B cell (primary cell): ENCODE measurements at regions not wholly inside any gene's neighbourhood (a gene's known extent, or its start where the extent isn't known, plus 50 kb on each side); places are given as distances from the start of the nearest gene placed in this dataset.

Experiments used
- ATAC-seq: fragments of 200-7000 bp; cut with Tn5 transposase; one replicate; pipeline ENCODE4 v1.10.0; 2021; ENCODE audit warnings: low read depth, mild to moderate bottlenecking, moderate number of reproducible peaks, moderate library complexity
- CTCF ChIA-PET: fragments of 350-600 bp; sonication (Branson Sonifier 250); formaldehyde crosslinking; loops from one replicate; lab custom pipeline; 2021; ENCODE audit warnings: antibody characterized with exemption, inconsistent platforms; lab: Charles Lee
- POLR2A ChIA-PET: fragments of 350-600 bp; sonication (Branson Sonifier 250); formaldehyde crosslinking; loops from one replicate; lab custom pipeline; 2021; ENCODE audit warnings: antibody characterized with exemption; lab: Charles Lee
- DNase-seq: peaks from one replicate; pipeline ENCODE4 v3.0.0; 2013
- H2AFZ ChIP-seq: 2 replicates; pipeline ENCODE4 v1.6.1; 2012; ENCODE audit warnings: mild to moderate bottlenecking, low read depth, low read length; ENCODE audit not compliant: insufficient read depth, poor library complexity, severe bottlenecking
- H3K27ac ChIP-seq, 2 donors: 1 replicate in 1 of 2; 2 replicates in 1 of 2; pipeline ENCODE4 v1.5.1; 2012 to 2013; ENCODE audit warnings: low read length in 2 of 2, mild to moderate bottlenecking in 2 of 2, moderate library complexity in 1 of 2
- H3K27me3 ChIP-seq, 4 experiments: fragments of 200-600 bp in 1 of 4; sonication (generic) in 1 of 4; replicated peaks in 1 of 4; 1 replicate in 2 of 4; 2 replicates in 2 of 4; pipeline versions ENCODE4 v1.6.1 to v1.7.0; 2013 to 2016; ENCODE audit warnings: low read length in 3 of 4, mild to moderate bottlenecking in 2 of 4, mixed read lengths in 1 of 4, moderate library complexity in 1 of 4; ENCODE audit not compliant: insufficient read depth in 4 of 4, control insufficient read depth in 3 of 4; ENCODE audit errors: control extremely low read depth in 1 of 4
- H3K36me3 ChIP-seq, 2 experiments: replicated peaks in 1 of 2; 1 replicate in 1 of 2; 2 replicates in 1 of 2; pipeline versions ENCODE4 v1.6.1 to v1.7.1; 2013; ENCODE audit warnings: low read length in 1 of 2; ENCODE audit not compliant: insufficient read depth in 2 of 2, control insufficient read depth in 1 of 2; ENCODE audit errors: control extremely low read depth in 1 of 2, extremely low read depth in 1 of 2
- H3K4me1 ChIP-seq, 2 donors: fragments of 200-600 bp in 1 of 2; sonication (generic) in 1 of 2; 1 replicate in 1 of 2; 2 replicates in 1 of 2; pipeline versions ENCODE4 v1.5.1 to v1.6.1; 2013 to 2017; ENCODE audit warnings: low read length in 2 of 2; ENCODE audit not compliant: control insufficient read depth in 2 of 2, insufficient read depth in 2 of 2
- H3K4me2 ChIP-seq: replicated peaks from 2 replicates; pipeline ENCODE3; 2012; ENCODE audit warnings: mild to moderate bottlenecking, low read depth, low read length; ENCODE audit not compliant: poor library complexity, severe bottlenecking
- H3K4me3 ChIP-seq, 5 experiments: fragments of 200-600 bp in 1 of 5; sonication (generic) in 1 of 5; 1 replicate in 3 of 5; 2 replicates in 2 of 5; pipeline versions ENCODE4 v1.5.1 to v1.7.0; 2011 to 2016; ENCODE audit warnings: low read length in 4 of 5, mild to moderate bottlenecking in 4 of 5, low read depth in 2 of 5, control low read depth in 1 of 5, moderate library complexity in 1 of 5; ENCODE audit not compliant: insufficient read depth in 1 of 5; ENCODE audit errors: control extremely low read depth in 1 of 5, extremely low read depth in 1 of 5
- H3K79me2 ChIP-seq: fragments of 200-600 bp; sonication (generic); one replicate; pipeline ENCODE4 v1.6.0; 2016; ENCODE audit warnings: low read length; ENCODE audit not compliant: control insufficient read depth, insufficient read depth
- H3K9ac ChIP-seq: fragments of 200-600 bp; sonication (generic); 2 replicates; pipeline ENCODE4 v1.6.1; 2017; ENCODE audit warnings: mild to moderate bottlenecking, low read length, moderate library complexity
- H3K9me3 ChIP-seq, 3 donors: one replicate each; pipeline versions ENCODE4 v1.6.1 to v1.7.1; 2013; ENCODE audit warnings: low read length in 2 of 3; ENCODE audit not compliant: control insufficient read depth in 2 of 3, insufficient read depth in 1 of 3; ENCODE audit errors: control extremely low read depth in 1 of 3
- H4K20me1 ChIP-seq: 2 replicates; pipeline ENCODE4 v1.6.0; 2012; ENCODE audit warnings: mild to moderate bottlenecking, low read length; ENCODE audit not compliant: insufficient read depth, control insufficient read depth, poor library complexity, severe bottlenecking
- H3K27ac Mint-ChIP-seq: one replicate; pipeline ENCODE4 v1.8.0; 2021; ENCODE audit warnings: mixed read lengths
- H3K27me3 Mint-ChIP-seq: one replicate; pipeline ENCODE4 v1.8.0; 2021; ENCODE audit warnings: mixed read lengths
- H3K4me1 Mint-ChIP-seq: one replicate; pipeline ENCODE4 v1.8.0; 2021; ENCODE audit warnings: mixed read lengths
- H3K4me3 Mint-ChIP-seq: one replicate; pipeline ENCODE4 v1.8.0; 2021; ENCODE audit warnings: mixed read lengths
- H3K9me3 Mint-ChIP-seq: one replicate; pipeline ENCODE4 v1.8.0; 2022; ENCODE audit warnings: mixed read lengths; ENCODE audit not compliant: insufficient read depth
- CTCF ChIP-seq: fragments of 200-600 bp; IDR thresholded peaks from one replicate; pipeline ENCODE4 v1.8.0; 2022; ENCODE audit warnings: antibody characterized with exemption, mild to moderate bottlenecking
- EZH2 ChIP-seq: IDR thresholded peaks from 2 replicates; pipeline ENCODE4 v1.6.1; 2012; ENCODE audit warnings: borderline replicate concordance, low read depth, mild to moderate bottlenecking, moderate library complexity, low read length; ENCODE audit not compliant: insufficient read depth, poor library complexity, severe bottlenecking
- WGBS: methylation state at CpG from one replicate; pipeline ENCODE4 v1.1.5; 2013; ENCODE audit warnings: missing lambda C conversion rate; ENCODE audit not compliant: insufficient coverage; 5-methylcytosine and 5-hydroxymethylcytosine counted together
- intact Hi-C: fragments of 100-400 bp; cut with micrococcal nuclease; formaldehyde crosslinking; loops from one replicate; pipeline ENCODE4 v1.10.0; 2022

GRCh38 chr18:57902721-57903120, 99.6 kb upstream of the ATP8B1 start:
- no peak overlapping the region for H3K4me3 Mint-ChIP-seq
- H3K4me2 ChIP-seq: no peak overlapping the region
- H3K36me3 ChIP-seq: no peaks in the 10 kb centered on the region
- H3K9me3 Mint-ChIP-seq: no peaks in the 10 kb centered on the region
- no peaks in the 10 kb centered on the region for H3K4me1 ChIP-seq
- no peak overlapping the region for H3K4me3 ChIP-seq
- POLR2A ChIA-PET: no interaction called here
- peaks cover 0 to 8% (median 3%) of the 10 kb centered on the region in 4 experiments for H3K27me3 ChIP-seq
- H3K27ac Mint-ChIP-seq: no peak overlapping the region
- H3K27ac ChIP-seq: no peak overlapping the region
- intact Hi-C loops: no loop called here
- H3K9me3 ChIP-seq: peaks cover 0 to 3% (median 0%) of the 10 kb centered on the region in 3 donors
- TF ChIP-seq CTCF (no peak), EZH2 (no peak)
- H4K20me1 ChIP-seq: no peaks in the 10 kb centered on the region
- no peak for DNase-seq
- ATAC-seq: no peak
- CTCF ChIA-PET: no interaction called here
- H3K79me2 ChIP-seq: no peaks in the 10 kb centered on the region
- no peak overlapping the region for H2AFZ ChIP-seq
- no peaks in the 10 kb centered on the region for H3K4me1 Mint-ChIP-seq
- H3K9ac ChIP-seq: no peak overlapping the region
- 100% methylated on average over 1 of the region's 1 CpG for WGBS
- H3K27me3 Mint-ChIP-seq: peaks cover 17% of the 10 kb centered on the region

GRCh38 chr18:57901825-57902589, 98.9 kb upstream of the ATP8B1 start:
- no peak overlapping the region for H3K4me2 ChIP-seq
- no peaks in the 10 kb centered on the region for H3K4me1 Mint-ChIP-seq
- no peak overlapping the region for H3K27ac ChIP-seq
- ATAC-seq (no peak), DNase-seq (no peak)
- peaks cover 0 to 3% (median 0%) of the 10 kb centered on the region in 3 donors for H3K9me3 ChIP-seq
- H3K4me3 Mint-ChIP-seq: no peak overlapping the region
- no peak overlapping the region for H3K4me3 ChIP-seq
- H3K9me3 Mint-ChIP-seq: no peaks in the 10 kb centered on the region
- CTCF ChIA-PET: no interaction called here
- no peak overlapping the region for H2AFZ ChIP-seq
- H3K27ac Mint-ChIP-seq: no peak overlapping the region
- H3K9ac ChIP-seq: no peak overlapping the region
- H3K36me3 ChIP-seq: no peaks in the 10 kb centered on the region
- H3K27me3 ChIP-seq: peaks cover 0 to 8% (median 3%) of the 10 kb centered on the region in 4 experiments
- peaks cover 13% of the 10 kb centered on the region for H3K27me3 Mint-ChIP-seq
- TF ChIP-seq EZH2 (no peak), CTCF (no peak)
- H3K4me1 ChIP-seq: no peaks in the 10 kb centered on the region
- POLR2A ChIA-PET: no interaction called here
- intact Hi-C loops: no loop called here
- 94% methylated on average over 8 of the region's 11 CpGs for WGBS
- H4K20me1 ChIP-seq: no peaks in the 10 kb centered on the region
- H3K79me2 ChIP-seq: no peaks in the 10 kb centered on the region
